ENCODE measurements at regions not wholly inside any gene's neighbourhood (a gene's known extent, or its start where the extent isn't known, plus 50 kb on each side); places are given as distances from the start of the nearest gene placed in this dataset.

- TF ChIP-seq VEZF1 (CRISPR knock-in tag; IDR thresholded peaks at IDR 0.05) (peak; percentile 15; the same call in 1 of the 2 replicates), SRSF1 (IDR thresholded peaks at IDR 0.05; ENCODE audit: low read depth, low read length) (no peak), IRF2 (CRISPR knock-in tag; IDR thresholded peaks at IDR 0.05) (no peak), ZNF79 (CRISPR knock-in tag; IDR thresholded peaks at IDR 0.05; ENCODE audit: low read depth) (peak; percentile 73; the same call in 1 of the 2 replicates), MCM2 (IDR thresholded peaks at IDR 0.05; ENCODE audit: low read depth) (no peak), NR4A1 (CRISPR knock-in tag; IDR thresholded peaks at IDR 0.05) (no peak), NR4A1 (tag; IDR thresholded peaks at IDR 0.05) (0 out of 2 replicates have a peak, but pooled peaks have one; percentile 42), POLR3G (IDR thresholded peaks at IDR 0.05; ENCODE audit: extremely low read depth, insufficient read length, insufficient replicate concordance) (no peak), NR0B1 (IDR thresholded peaks at IDR 0.05; ENCODE audit: partially characterized antibody) (no peak), IFI16 (CRISPR knock-in tag; IDR thresholded peaks at IDR 0.05) (no peak), RBM22 (IDR thresholded peaks at IDR 0.05; ENCODE audit: low read depth, low read length, poor library complexity, severe bottlenecking) (no peak), DIDO1 (tag; IDR thresholded peaks at IDR 0.05; ENCODE audit: low read depth) (no peak), PHF21A (IDR thresholded peaks at IDR 0.05; ENCODE audit: borderline replicate concordance, low read depth) (no peak), BCL6 (CRISPR knock-in tag; IDR thresholded peaks at IDR 0.05) (no peak)
- TF ChIP-seq, protein P1, sequence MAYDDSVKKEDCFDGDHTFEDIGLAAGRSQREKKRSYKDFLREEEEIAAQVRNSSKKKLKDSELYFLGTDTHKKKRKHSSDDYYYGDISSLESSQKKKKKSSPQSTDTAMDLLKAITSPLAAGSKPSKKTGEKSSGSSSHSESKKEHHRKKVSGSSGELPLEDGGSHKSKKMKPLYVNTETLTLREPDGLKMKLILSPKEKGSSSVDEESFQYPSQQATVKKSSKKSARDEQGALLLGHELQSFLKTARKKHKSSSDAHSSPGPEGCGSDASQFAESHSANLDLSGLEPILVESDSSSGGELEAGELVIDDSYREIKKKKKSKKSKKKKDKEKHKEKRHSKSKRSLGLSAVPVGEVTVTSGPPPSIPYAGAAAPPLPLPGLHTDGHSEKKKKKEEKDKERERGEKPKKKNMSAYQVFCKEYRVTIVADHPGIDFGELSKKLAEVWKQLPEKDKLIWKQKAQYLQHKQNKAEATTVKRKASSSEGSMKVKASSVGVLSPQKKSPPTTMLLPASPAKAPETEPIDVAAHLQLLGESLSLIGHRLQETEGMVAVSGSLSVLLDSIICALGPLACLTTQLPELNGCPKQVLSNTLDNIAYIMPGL (CRISPR knock-in tag; IDR thresholded peaks at IDR 0.05): no peak
- TF ChIP-seq, protein P2, sequence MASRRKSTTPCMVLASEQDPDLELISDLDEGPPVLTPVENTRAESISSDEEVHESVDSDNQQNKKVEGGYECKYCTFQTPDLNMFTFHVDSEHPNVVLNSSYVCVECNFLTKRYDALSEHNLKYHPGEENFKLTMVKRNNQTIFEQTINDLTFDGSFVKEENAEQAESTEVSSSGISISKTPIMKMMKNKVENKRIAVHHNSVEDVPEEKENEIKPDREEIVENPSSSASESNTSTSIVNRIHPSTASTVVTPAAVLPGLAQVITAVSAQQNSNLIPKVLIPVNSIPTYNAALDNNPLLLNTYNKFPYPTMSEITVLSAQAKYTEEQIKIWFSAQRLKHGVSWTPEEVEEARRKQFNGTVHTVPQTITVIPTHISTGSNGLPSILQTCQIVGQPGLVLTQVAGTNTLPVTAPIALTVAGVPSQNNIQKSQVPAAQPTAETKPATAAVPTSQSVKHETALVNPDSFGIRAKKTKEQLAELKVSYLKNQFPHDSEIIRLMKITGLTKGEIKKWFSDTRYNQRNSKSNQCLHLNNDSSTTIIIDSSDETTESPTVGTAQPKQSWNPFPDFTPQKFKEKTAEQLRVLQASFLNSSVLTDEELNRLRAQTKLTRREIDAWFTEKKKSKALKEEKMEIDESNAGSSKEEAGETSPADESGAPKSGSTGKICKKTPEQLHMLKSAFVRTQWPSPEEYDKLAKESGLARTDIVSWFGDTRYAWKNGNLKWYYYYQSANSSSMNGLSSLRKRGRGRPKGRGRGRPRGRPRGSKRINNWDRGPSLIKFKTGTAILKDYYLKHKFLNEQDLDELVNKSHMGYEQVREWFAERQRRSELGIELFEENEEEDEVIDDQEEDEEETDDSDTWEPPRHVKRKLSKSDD (conservative IDR thresholded peaks at IDR 0.05; ENCODE audit: low read length): no peak
These were observed 70.4 kb upstream of the KCNG1 start (continued) for GRCh38 chr20:51093240-51093763.

All from K562 (cell line).